Neural progenitor cell (in vitro differentiated cells): ENCODE measurements at regions not wholly inside any gene's neighbourhood (a gene's known extent, or its start where the extent isn't known, plus 50 kb on each side); places are given as distances from the start of the nearest gene placed in this dataset.

Experiments
- CTCF ChIP-seq: fragments of 200-600 bp; sonication (generic); IDR thresholded peaks from 2 replicates; pipeline ENCODE4 v1.5.1; 2017; ENCODE audit warnings: antibody characterized with exemption, mild to moderate bottlenecking
- EZH2 ChIP-seq: fragments of 200-600 bp; sonication (generic); IDR thresholded peaks from 2 replicates; pipeline ENCODE4 v1.6.1; 2017; ENCODE audit warnings: antibody characterized with exemption, mild to moderate bottlenecking, moderate library complexity

- TF ChIP-seq CTCF (no peak), EZH2 (no peak)
Observed at GRCh38 chr17:83145831-83146230, 66.4 kb downstream of the METRNL start.
